Activated T-cell treated with anti-CD3 and anti-CD28 coated beads, Interleukin-2, amount 50 U/mL, for 24 hours (primary cell): ENCODE measurements at regions not wholly inside any gene's neighbourhood (a gene's known extent, or its start where the extent isn't known, plus 50 kb on each side); places are given as distances from the start of the nearest gene placed in this dataset.

ENCODE experiments used
- DNase-seq: peaks from one replicate; pipeline ENCODE4 v3.0.0-alpha.2; 2020
- H3K27ac Mint-ChIP-seq: 2 replicates; pipeline ENCODE4 v1.8.0; 2020; ENCODE audit warnings: mild to moderate bottlenecking, mixed read lengths
- H3K27me3 Mint-ChIP-seq: 2 replicates; pipeline ENCODE4 v1.8.0; 2020; ENCODE audit warnings: mixed read lengths
- H3K36me3 Mint-ChIP-seq: 2 replicates; pipeline ENCODE4 v1.8.0; 2020; ENCODE audit warnings: low read depth, mixed read lengths
- H3K4me1 Mint-ChIP-seq: 2 replicates; pipeline ENCODE4 v1.8.0; 2020; ENCODE audit warnings: low read depth, mixed read lengths
- H3K4me3 Mint-ChIP-seq: 2 replicates; pipeline ENCODE4 v1.8.0; 2020; ENCODE audit warnings: mild to moderate bottlenecking, moderate library complexity, mixed read lengths
- H3K9me3 Mint-ChIP-seq: 2 replicates; pipeline ENCODE4 v1.8.0; 2020; ENCODE audit warnings: mixed read lengths

GRCh38 chr12:93158065-93158843 is 219.5 kb upstream of the NUDT4 start:
- Mint-ChIP-seq H3K27ac (no peak overlapping the region), H3K9me3 (peaks cover 14% of the 10 kb centered on the region), H3K4me3 (no peak overlapping the region), H3K4me1 (peaks cover 3% of the 10 kb centered on the region), H3K36me3 (no peaks in the 10 kb centered on the region), H3K27me3 (peaks cover 20% of the 10 kb centered on the region)
- DNase-seq: no peak

GRCh38 chr12:93163260-93164036 is 214.3 kb upstream of the NUDT4 start:
- peaks cover 28% of the 10 kb centered on the region for H3K27me3 Mint-ChIP-seq
- peaks cover 5% of the 10 kb centered on the region for H3K9me3 Mint-ChIP-seq
- peaks cover 16% of the 10 kb centered on the region for H3K4me1 Mint-ChIP-seq
- DNase-seq: no peak
- no peak overlapping the region for H3K27ac Mint-ChIP-seq
- no peaks in the 10 kb centered on the region for H3K36me3 Mint-ChIP-seq
- H3K4me3 Mint-ChIP-seq: no peak overlapping the region

GRCh38 chr12:93164103-93164880 is 213.4 kb upstream of the NUDT4 start:
- no peak overlapping the region for H3K4me3 Mint-ChIP-seq
- no peaks in the 10 kb centered on the region for H3K9me3 Mint-ChIP-seq
- peaks cover 28% of the 10 kb centered on the region for H3K27me3 Mint-ChIP-seq
- H3K27ac Mint-ChIP-seq: no peak overlapping the region
- no peak for DNase-seq
- peaks cover 16% of the 10 kb centered on the region for H3K4me1 Mint-ChIP-seq
- no peaks in the 10 kb centered on the region for H3K36me3 Mint-ChIP-seq

- Mint-ChIP-seq H3K27me3 (peaks cover 28% of the 10 kb centered on the region), H3K4me3 (no peak overlapping the region), H3K36me3 (no peaks in the 10 kb centered on the region), H3K4me1 (peaks cover 16% of the 10 kb centered on the region), H3K9me3 (no peaks in the 10 kb centered on the region), H3K27ac (no peak overlapping the region)
- no peak for DNase-seq
Measured at GRCh38 chr12:93165384-93165932, 212.3 kb upstream of the NUDT4 start.

GRCh38 chr12:93166541-93167307 is 211.0 kb upstream of the NUDT4 start:
- Mint-ChIP-seq H3K36me3 (no peaks in the 10 kb centered on the region), H3K4me3 (no peak overlapping the region)

GRCh38 chr12:93167331-93167730 is 210.4 kb upstream of the NUDT4 start:
- no peak overlapping the region for H3K27ac Mint-ChIP-seq
- no peaks in the 10 kb centered on the region for H3K36me3 Mint-ChIP-seq
- no peak overlapping the region for H3K4me3 Mint-ChIP-seq
- H3K9me3 Mint-ChIP-seq: no peaks in the 10 kb centered on the region
- no peak for DNase-seq
- peaks cover 28% of the 10 kb centered on the region for H3K27me3 Mint-ChIP-seq
- peaks cover 16% of the 10 kb centered on the region for H3K4me1 Mint-ChIP-seq

More at GRCh38 chr12:93166541-93167307, 211.0 kb upstream of the NUDT4 start:
- Mint-ChIP-seq H3K27ac (no peak overlapping the region), H3K4me1 (peaks cover 16% of the 10 kb centered on the region), H3K9me3 (no peaks in the 10 kb centered on the region), H3K27me3 (peaks cover 28% of the 10 kb centered on the region)
- no peak for DNase-seq

GRCh38 chr12:93167841-93168492 is 209.8 kb upstream of the NUDT4 start:
- DNase-seq: no peak
- no peaks in the 10 kb centered on the region for H3K9me3 Mint-ChIP-seq
- H3K27ac Mint-ChIP-seq: peak overlapping the region; percentile 35
- peak overlapping the region; percentile 70 for H3K4me3 Mint-ChIP-seq
- H3K36me3 Mint-ChIP-seq: no peaks in the 10 kb centered on the region
- peaks cover 16% of the 10 kb centered on the region for H3K4me1 Mint-ChIP-seq
- H3K27me3 Mint-ChIP-seq: peaks cover 28% of the 10 kb centered on the region

GRCh38 chr12:93168751-93169150 is 209.0 kb upstream of the NUDT4 start:
- DNase-seq: no peak
- Mint-ChIP-seq H3K27me3 (peaks cover 23% of the 10 kb centered on the region), H3K4me3 (no peak overlapping the region), H3K9me3 (no peaks in the 10 kb centered on the region), H3K36me3 (no peaks in the 10 kb centered on the region), H3K27ac (no peak overlapping the region), H3K4me1 (peaks cover 16% of the 10 kb centered on the region)

- peaks cover 16% of the 10 kb centered on the region for H3K4me1 Mint-ChIP-seq
- no peaks in the 10 kb centered on the region for H3K36me3 Mint-ChIP-seq
- peaks cover 18% of the 10 kb centered on the region for H3K27me3 Mint-ChIP-seq
- no peak overlapping the region for H3K4me3 Mint-ChIP-seq
- H3K27ac Mint-ChIP-seq: no peak overlapping the region
- no peaks in the 10 kb centered on the region for H3K9me3 Mint-ChIP-seq
- no peak for DNase-seq
Measured at GRCh38 chr12:93169536-93169935, 208.2 kb upstream of the NUDT4 start.

GRCh38 chr12:93170928-93171327 is 206.8 kb upstream of the NUDT4 start:
- Mint-ChIP-seq H3K36me3 (no peaks in the 10 kb centered on the region), H3K4me1 (peaks cover 16% of the 10 kb centered on the region), H3K27me3 (peaks cover 9% of the 10 kb centered on the region), H3K4me3 (no peak overlapping the region), H3K27ac (no peak overlapping the region), H3K9me3 (no peaks in the 10 kb centered on the region)
- DNase-seq: no peak

GRCh38 chr12:93173178-93173957 is 204.4 kb upstream of the NUDT4 start:
- H3K9me3 Mint-ChIP-seq: no peaks in the 10 kb centered on the region
- no peaks in the 10 kb centered on the region for H3K4me1 Mint-ChIP-seq
- no peaks in the 10 kb centered on the region for H3K27me3 Mint-ChIP-seq
- H3K4me3 Mint-ChIP-seq: no peak overlapping the region
- no peak for DNase-seq
- H3K36me3 Mint-ChIP-seq: no peaks in the 10 kb centered on the region
- no peak overlapping the region for H3K27ac Mint-ChIP-seq

GRCh38 chr12:93174048-93174447 is 203.7 kb upstream of the NUDT4 start:
- Mint-ChIP-seq H3K27me3 (no peaks in the 10 kb centered on the region), H3K27ac (no peak overlapping the region), H3K4me1 (no peaks in the 10 kb centered on the region), H3K36me3 (no peaks in the 10 kb centered on the region), H3K9me3 (no peaks in the 10 kb centered on the region), H3K4me3 (no peak overlapping the region)
- no peak for DNase-seq

GRCh38 chr12:93174473-93174872 is 203.3 kb upstream of the NUDT4 start:
- H3K4me1 Mint-ChIP-seq: no peaks in the 10 kb centered on the region
- H3K27me3 Mint-ChIP-seq: no peaks in the 10 kb centered on the region
- H3K4me3 Mint-ChIP-seq: no peak overlapping the region
- H3K27ac Mint-ChIP-seq: no peak overlapping the region
- H3K9me3 Mint-ChIP-seq: no peaks in the 10 kb centered on the region
- H3K36me3 Mint-ChIP-seq: no peaks in the 10 kb centered on the region
- no peak for DNase-seq
